H9 (cell line): ENCODE measurements at regions not wholly inside any gene's neighbourhood (a gene's known extent, or its start where the extent isn't known, plus 50 kb on each side); places are given as distances from the start of the nearest gene placed in this dataset.

ENCODE experiments used
- DNase-seq: peaks from one replicate; pipeline ENCODE4 v3.0.0-alpha.2; 2017
- H2AFZ ChIP-seq: one replicate; pipeline ENCODE4 v1.6.1; 2013; ENCODE audit warnings: mild to moderate bottlenecking, low read length, control low read depth, moderate library complexity
- H2AK5ac ChIP-seq: 2 replicates; pipeline ENCODE4 v1.6.1; 2013; ENCODE audit warnings: low read length, control low read depth, mixed read lengths; ENCODE audit not compliant: insufficient read length
- H2BK120ac ChIP-seq: one replicate; pipeline ENCODE4 v1.6.1; 2013; ENCODE audit warnings: low read depth, mild to moderate bottlenecking, low read length, control low read depth, inconsistent platforms; ENCODE audit not compliant: poor library complexity, severe bottlenecking
- H2BK12ac ChIP-seq: 2 replicates; pipeline ENCODE4 v1.6.1; 2013; ENCODE audit warnings: low read length, control low read depth, mixed read lengths, low read depth; ENCODE audit not compliant: insufficient read length
- H2BK15ac ChIP-seq: 2 replicates; pipeline ENCODE4 v1.6.1; 2013; ENCODE audit warnings: low read depth, low read length, control low read depth
- H2BK20ac ChIP-seq: one replicate; pipeline ENCODE4 v1.6.1; 2013; ENCODE audit warnings: low read depth, mild to moderate bottlenecking, low read length, control low read depth, inconsistent platforms; ENCODE audit not compliant: poor library complexity, severe bottlenecking
- H2BK5ac ChIP-seq: 2 replicates; pipeline ENCODE4 v1.6.1; 2013; ENCODE audit warnings: low read length, control low read depth, mixed read lengths; ENCODE audit not compliant: insufficient read length
- H3K14ac ChIP-seq: 2 replicates; pipeline ENCODE4 v1.6.1; 2013; ENCODE audit warnings: low read length, control low read depth; ENCODE audit not compliant: insufficient read depth
- H3K18ac ChIP-seq: 2 replicates; pipeline ENCODE4 v1.6.1; 2013; ENCODE audit warnings: low read depth, mild to moderate bottlenecking, mixed read lengths, low read length, control low read depth; ENCODE audit not compliant: insufficient read length
- H3K23ac ChIP-seq: 2 replicates; pipeline ENCODE4 v1.6.1; 2013; ENCODE audit warnings: low read length, control low read depth, mixed read lengths, low read depth; ENCODE audit not compliant: insufficient read length
- H3K23me2 ChIP-seq: 2 replicates; pipeline ENCODE4 v1.6.1; 2013; ENCODE audit warnings: low read depth, mild to moderate bottlenecking, mixed read lengths, low read length, control low read depth; ENCODE audit not compliant: insufficient read length, poor library complexity, severe bottlenecking
- H3K27ac ChIP-seq: 2 replicates; pipeline ENCODE4 v1.5.1; 2013; ENCODE audit warnings: low read length, control low read depth, mixed read lengths, low read depth; ENCODE audit not compliant: insufficient read length
- H3K27me3 ChIP-seq: 2 replicates; pipeline ENCODE4 v1.6.1; 2013; ENCODE audit warnings: low read length, control low read depth, inconsistent platforms; ENCODE audit not compliant: insufficient read depth
- H3K4ac ChIP-seq: 2 replicates; pipeline ENCODE4 v1.6.1; 2013; ENCODE audit warnings: low read depth, mild to moderate bottlenecking, control low read depth, inconsistent platforms, low read length, moderate library complexity
- H3K4me1 ChIP-seq: 2 replicates; pipeline ENCODE4 v1.6.1; 2013; ENCODE audit warnings: low read length, control low read depth, inconsistent platforms; ENCODE audit not compliant: insufficient read depth
- H3K4me2 ChIP-seq: 2 replicates; pipeline ENCODE4 v1.6.1; 2013; ENCODE audit warnings: low read length, control low read depth, mixed read lengths; ENCODE audit not compliant: insufficient read length, insufficient read depth
- H3K56ac ChIP-seq: 2 replicates; pipeline ENCODE4 v1.6.1; 2013; ENCODE audit warnings: low read depth, mild to moderate bottlenecking, mixed read lengths, low read length, control low read depth; ENCODE audit not compliant: insufficient read length
- H3K79me1 ChIP-seq: 2 replicates; pipeline ENCODE4 v1.6.1; 2013; ENCODE audit warnings: low read depth, mild to moderate bottlenecking, moderate library complexity, low read length, control low read depth, inconsistent platforms; ENCODE audit not compliant: insufficient read depth, poor library complexity, severe bottlenecking
- H3K79me2 ChIP-seq: 2 replicates; pipeline ENCODE4 v1.6.1; 2013; ENCODE audit warnings: low read length, control low read depth, inconsistent platforms; ENCODE audit not compliant: insufficient read depth
- H3K9ac ChIP-seq: 2 replicates; pipeline ENCODE4 v1.6.1; 2013; ENCODE audit warnings: low read length, control low read depth, mixed read lengths; ENCODE audit not compliant: insufficient read length; ENCODE audit errors: extremely low read depth
- H3K9me3 ChIP-seq: one replicate; pipeline ENCODE4 v1.6.1; 2013; ENCODE audit warnings: low read depth, low read length, inconsistent platforms; ENCODE audit not compliant: control insufficient read depth
- H3T11ph ChIP-seq: one replicate; pipeline ENCODE4 v1.6.1; 2013; ENCODE audit warnings: mild to moderate bottlenecking, low read length, control low read depth, inconsistent platforms
- H4K20me1 ChIP-seq: one replicate; pipeline ENCODE4 v1.6.1; 2013; ENCODE audit not compliant: control insufficient read depth, insufficient read length, insufficient read depth
- H4K5ac ChIP-seq: 2 replicates; pipeline ENCODE4 v1.6.1; 2013; ENCODE audit warnings: low read depth, mild to moderate bottlenecking, mixed read lengths, low read length, control low read depth; ENCODE audit not compliant: insufficient read length
- H4K8ac ChIP-seq: replicated peaks from 2 replicates; pipeline ENCODE4 v1.6.1; 2013; ENCODE audit warnings: low read length, control low read depth, mixed read lengths, low read depth; ENCODE audit not compliant: insufficient read length
- H4K91ac ChIP-seq: 2 replicates; pipeline ENCODE4 v1.6.1; 2013; ENCODE audit warnings: low read depth, mild to moderate bottlenecking, moderate library complexity, mixed read lengths, low read length, control low read depth; ENCODE audit not compliant: insufficient read length
- H3K27ac Mint-ChIP-seq, 3 experiments: 2 replicates in 2 of 3; 3 replicates in 1 of 3; pipeline ENCODE4 v1.8.0; 2020 to 2021; ENCODE audit warnings: mixed read lengths in 3 of 3, mild to moderate bottlenecking in 1 of 3, moderate library complexity in 1 of 3
- H3K27me3 Mint-ChIP-seq: 2 replicates; pipeline ENCODE4 v1.8.0; 2021; ENCODE audit warnings: low read depth, mild to moderate bottlenecking, moderate library complexity, mixed read lengths
- H3K36me3 Mint-ChIP-seq, 3 experiments: 2 replicates in 2 of 3; 3 replicates in 1 of 3; pipeline ENCODE4 v1.8.0; 2020 to 2021; ENCODE audit warnings: low read depth in 3 of 3, mixed read lengths in 3 of 3; ENCODE audit not compliant: insufficient read depth in 1 of 3
- H3K4me1 Mint-ChIP-seq, 2 experiments: 2 replicates each; pipeline ENCODE4 v1.8.0; 2020; ENCODE audit warnings: mixed read lengths in 2 of 2
- H3K4me3 Mint-ChIP-seq, 2 experiments: 2 replicates in 1 of 2; 3 replicates in 1 of 2; pipeline ENCODE4 v1.8.0; 2020 to 2021; ENCODE audit warnings: mild to moderate bottlenecking in 2 of 2, mixed read lengths in 2 of 2, moderate library complexity in 1 of 2
- H3K9me3 Mint-ChIP-seq, 2 experiments: 2 replicates in 1 of 2; 3 replicates in 1 of 2; pipeline ENCODE4 v1.8.0; 2020; ENCODE audit warnings: mild to moderate bottlenecking in 2 of 2, mixed read lengths in 2 of 2, moderate library complexity in 1 of 2
- WGBS: extraction: QIAGEN DNeasy Blood & Tissue Kit; methylation state at CpG from one replicate; pipeline ENCODE4 v1.1.7; 2013; ENCODE audit warnings: missing lambda C conversion rate, low lambda C conversion rate, mixed read lengths; ENCODE audit not compliant: insufficient read length; ENCODE audit errors: extremely low coverage; 5-methylcytosine and 5-hydroxymethylcytosine counted together
- TF ChIP-seq, protein P1 (sequence below): fragments of 200-600 bp; sonication (generic); conservative IDR thresholded peaks from 3 replicates; pipeline ENCODE4 v1.8.0; 2021; ENCODE audit warnings: antibody characterized with exemption, mild to moderate bottlenecking

DNA sequence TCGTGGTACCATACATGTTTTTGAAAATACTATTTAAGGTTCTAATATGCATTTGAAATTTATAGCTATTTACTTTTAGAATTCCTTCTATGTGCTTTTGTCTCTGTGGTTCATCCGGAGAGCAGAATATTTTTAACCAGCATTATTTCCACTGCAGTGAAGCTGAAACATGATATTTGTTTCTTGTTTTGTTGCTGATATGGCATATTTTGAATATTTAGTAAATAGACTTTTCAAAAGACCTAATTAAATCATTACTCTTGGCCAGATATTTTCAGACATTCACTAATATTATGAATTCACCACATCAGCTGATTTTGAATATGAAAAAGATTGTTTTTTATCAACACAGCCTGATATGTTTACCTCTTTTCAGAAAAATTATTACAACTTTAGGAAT, 87.0 kb downstream of the FAT4 start:
- Histone ChIP-seq H3K27me3 (no peaks in the 10 kb centered on the region), H3K4ac (no peak overlapping the region), H3K23ac (no peak overlapping the region), H3K27ac (no peak overlapping the region), H3K9ac (no peak overlapping the region), H2BK5ac (no peak overlapping the region), H2BK20ac (no peak overlapping the region), H3K18ac (no peak overlapping the region), H2BK15ac (no peak overlapping the region), H3K79me2 (no peaks in the 10 kb centered on the region), H2AFZ (no peak overlapping the region), H4K20me1 (no peaks in the 10 kb centered on the region), H4K91ac (no peak overlapping the region), H4K5ac (no peak overlapping the region), H3K4me2 (no peak overlapping the region), H2BK12ac (no peak overlapping the region), H3T11ph (no peak overlapping the region), H4K8ac (no peak overlapping the region), H3K9me3 (no peaks in the 10 kb centered on the region), H3K79me1 (no peaks in the 10 kb centered on the region), H3K56ac (no peak overlapping the region), H3K4me1 (no peaks in the 10 kb centered on the region; the same call in 1 of the 2 replicates), H3K23me2 (no peaks in the 10 kb centered on the region), H2AK5ac (no peak overlapping the region), H2BK120ac (no peak overlapping the region), H3K14ac (no peak overlapping the region)
- DNase-seq: no peak
- Mint-ChIP-seq H3K4me3 (no peak overlapping the region), H3K27ac (no peak overlapping the region), H3K27me3 (no peaks in the 10 kb centered on the region), H3K9me3 (no peaks in the 10 kb centered on the region), H3K4me1 (peaks cover 0 to 4% of the 10 kb centered on the region in 2 experiments; a peak in 1 of 4 replicates), H3K36me3 (no peaks in the 10 kb centered on the region)
- no CpG with 5 or more reads among the region's 2 CpGs for WGBS
- TF ChIP-seq, protein P1, sequence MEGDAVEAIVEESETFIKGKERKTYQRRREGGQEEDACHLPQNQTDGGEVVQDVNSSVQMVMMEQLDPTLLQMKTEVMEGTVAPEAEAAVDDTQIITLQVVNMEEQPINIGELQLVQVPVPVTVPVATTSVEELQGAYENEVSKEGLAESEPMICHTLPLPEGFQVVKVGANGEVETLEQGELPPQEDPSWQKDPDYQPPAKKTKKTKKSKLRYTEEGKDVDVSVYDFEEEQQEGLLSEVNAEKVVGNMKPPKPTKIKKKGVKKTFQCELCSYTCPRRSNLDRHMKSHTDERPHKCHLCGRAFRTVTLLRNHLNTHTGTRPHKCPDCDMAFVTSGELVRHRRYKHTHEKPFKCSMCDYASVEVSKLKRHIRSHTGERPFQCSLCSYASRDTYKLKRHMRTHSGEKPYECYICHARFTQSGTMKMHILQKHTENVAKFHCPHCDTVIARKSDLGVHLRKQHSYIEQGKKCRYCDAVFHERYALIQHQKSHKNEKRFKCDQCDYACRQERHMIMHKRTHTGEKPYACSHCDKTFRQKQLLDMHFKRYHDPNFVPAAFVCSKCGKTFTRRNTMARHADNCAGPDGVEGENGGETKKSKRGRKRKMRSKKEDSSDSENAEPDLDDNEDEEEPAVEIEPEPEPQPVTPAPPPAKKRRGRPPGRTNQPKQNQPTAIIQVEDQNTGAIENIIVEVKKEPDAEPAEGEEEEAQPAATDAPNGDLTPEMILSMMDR: no peak
